ENCODE measurements at regions not wholly inside any gene's neighbourhood (a gene's known extent, or its start where the extent isn't known, plus 50 kb on each side); places are given as distances from the start of the nearest gene placed in this dataset.

DNA sequence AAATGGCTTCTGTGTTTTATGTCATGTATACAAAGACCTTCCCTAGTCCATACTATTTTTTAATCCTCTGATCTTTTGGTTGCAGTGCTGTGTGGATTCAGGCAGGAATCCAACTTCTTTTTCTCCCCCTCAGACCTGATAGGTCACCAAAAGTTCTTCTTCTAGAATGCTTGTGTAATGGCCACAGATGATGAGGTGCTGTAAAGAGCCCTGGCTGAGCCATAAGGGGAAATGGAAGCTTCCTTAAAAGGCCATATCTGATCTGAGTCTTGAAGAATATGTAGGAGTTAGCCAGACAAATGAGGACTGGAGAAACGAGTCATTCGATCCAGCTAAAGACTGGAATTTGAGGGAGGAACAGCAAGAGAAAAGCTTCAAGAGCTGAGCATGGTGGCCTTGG is 353.9 kb downstream of the PCNX1 start:
- TF ChIP-seq, protein P1, sequence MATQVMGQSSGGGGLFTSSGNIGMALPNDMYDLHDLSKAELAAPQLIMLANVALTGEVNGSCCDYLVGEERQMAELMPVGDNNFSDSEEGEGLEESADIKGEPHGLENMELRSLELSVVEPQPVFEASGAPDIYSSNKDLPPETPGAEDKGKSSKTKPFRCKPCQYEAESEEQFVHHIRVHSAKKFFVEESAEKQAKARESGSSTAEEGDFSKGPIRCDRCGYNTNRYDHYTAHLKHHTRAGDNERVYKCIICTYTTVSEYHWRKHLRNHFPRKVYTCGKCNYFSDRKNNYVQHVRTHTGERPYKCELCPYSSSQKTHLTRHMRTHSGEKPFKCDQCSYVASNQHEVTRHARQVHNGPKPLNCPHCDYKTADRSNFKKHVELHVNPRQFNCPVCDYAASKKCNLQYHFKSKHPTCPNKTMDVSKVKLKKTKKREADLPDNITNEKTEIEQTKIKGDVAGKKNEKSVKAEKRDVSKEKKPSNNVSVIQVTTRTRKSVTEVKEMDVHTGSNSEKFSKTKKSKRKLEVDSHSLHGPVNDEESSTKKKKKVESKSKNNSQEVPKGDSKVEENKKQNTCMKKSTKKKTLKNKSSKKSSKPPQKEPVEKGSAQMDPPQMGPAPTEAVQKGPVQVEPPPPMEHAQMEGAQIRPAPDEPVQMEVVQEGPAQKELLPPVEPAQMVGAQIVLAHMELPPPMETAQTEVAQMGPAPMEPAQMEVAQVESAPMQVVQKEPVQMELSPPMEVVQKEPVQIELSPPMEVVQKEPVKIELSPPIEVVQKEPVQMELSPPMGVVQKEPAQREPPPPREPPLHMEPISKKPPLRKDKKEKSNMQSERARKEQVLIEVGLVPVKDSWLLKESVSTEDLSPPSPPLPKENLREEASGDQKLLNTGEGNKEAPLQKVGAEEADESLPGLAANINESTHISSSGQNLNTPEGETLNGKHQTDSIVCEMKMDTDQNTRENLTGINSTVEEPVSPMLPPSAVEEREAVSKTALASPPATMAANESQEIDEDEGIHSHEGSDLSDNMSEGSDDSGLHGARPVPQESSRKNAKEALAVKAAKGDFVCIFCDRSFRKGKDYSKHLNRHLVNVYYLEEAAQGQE (IDR thresholded peaks at IDR 0.05; ENCODE audit: insufficient read depth in 1 of 2, low read depth in 2 of 2, low read length in 2 of 2): no peak
- no peak for TF ChIP-seq SIN3A (IDR thresholded peaks at IDR 0.05; ENCODE audit: borderline replicate concordance, insufficient read depth, low read length)
- TF ChIP-seq FOXP2 (optimal IDR thresholded peaks at IDR 0.05; ENCODE audit: borderline replicate concordance, extremely low read depth, extremely low read length, insufficient read depth): no peak
- no peak for TF ChIP-seq TAF1 (IDR thresholded peaks at IDR 0.05; ENCODE audit: borderline replicate concordance, insufficient read depth, low read length)

DNA sequence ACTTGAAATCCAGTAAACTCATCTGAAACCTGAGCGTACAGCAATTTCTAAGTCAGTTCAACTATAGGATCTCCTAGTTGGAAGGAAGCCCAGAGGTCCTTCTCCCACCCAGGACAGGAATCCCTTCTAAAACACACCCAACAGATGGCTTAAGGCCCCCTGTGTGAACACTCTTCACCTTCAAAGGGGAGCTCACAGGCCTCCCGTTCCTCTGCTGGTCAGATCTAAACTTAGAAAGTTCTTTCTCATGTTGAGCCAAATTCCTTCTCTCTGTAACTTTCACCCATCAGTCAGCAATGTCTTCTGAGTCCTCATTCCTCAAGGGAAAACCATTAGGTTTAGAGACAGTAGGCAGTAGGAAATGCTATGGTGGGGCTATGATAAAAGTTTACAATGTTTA is 355.2 kb downstream of the PCNX1 start:
- TF ChIP-seq, protein P1 (IDR thresholded peaks at IDR 0.05; ENCODE audit: insufficient read depth in 1 of 2, low read depth in 2 of 2, low read length in 2 of 2): no peak
- TF ChIP-seq FOXP2 (optimal IDR thresholded peaks at IDR 0.05; ENCODE audit: borderline replicate concordance, extremely low read depth, extremely low read length, insufficient read depth) (no peak), SIN3A (IDR thresholded peaks at IDR 0.05; ENCODE audit: borderline replicate concordance, insufficient read depth, low read length) (no peak), POLR2AphosphoS5 (IDR thresholded peaks at IDR 0.05; ENCODE audit: low read depth, low read length) (no peak)

DNA sequence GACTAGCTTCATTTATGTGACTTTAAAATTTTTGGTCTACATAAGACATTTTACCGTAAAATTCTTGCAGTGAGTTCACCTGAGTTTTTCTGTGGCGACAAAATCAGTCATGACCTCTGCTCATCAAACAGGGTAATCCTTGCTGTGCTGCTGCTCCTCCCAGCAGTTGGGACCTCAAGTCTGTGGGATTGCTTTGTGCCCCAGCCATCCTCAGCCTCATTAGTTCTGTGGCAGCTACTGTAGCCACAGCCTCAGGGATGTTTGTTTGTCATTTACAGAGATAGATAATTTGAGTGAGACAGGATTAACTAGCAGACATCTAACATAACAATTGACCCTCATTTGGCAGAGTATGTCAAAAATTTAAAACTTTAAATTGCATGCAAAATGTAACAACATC is 357.0 kb downstream of the PCNX1 start:
- no peak for TF ChIP-seq POLR2AphosphoS5 (IDR thresholded peaks at IDR 0.05; ENCODE audit: low read depth, low read length)
- TF ChIP-seq SIN3A (IDR thresholded peaks at IDR 0.05; ENCODE audit: borderline replicate concordance, insufficient read depth, low read length): no peak
- no peak for TF ChIP-seq FOXP2 (optimal IDR thresholded peaks at IDR 0.05; ENCODE audit: borderline replicate concordance, extremely low read depth, extremely low read length, insufficient read depth)
- TF ChIP-seq, protein P1 (IDR thresholded peaks at IDR 0.05; ENCODE audit: insufficient read depth in 1 of 2, low read depth in 2 of 2, low read length in 2 of 2): no peak
- TF ChIP-seq TAF1 (IDR thresholded peaks at IDR 0.05; ENCODE audit: borderline replicate concordance, insufficient read depth, low read length): no peak

DNA sequence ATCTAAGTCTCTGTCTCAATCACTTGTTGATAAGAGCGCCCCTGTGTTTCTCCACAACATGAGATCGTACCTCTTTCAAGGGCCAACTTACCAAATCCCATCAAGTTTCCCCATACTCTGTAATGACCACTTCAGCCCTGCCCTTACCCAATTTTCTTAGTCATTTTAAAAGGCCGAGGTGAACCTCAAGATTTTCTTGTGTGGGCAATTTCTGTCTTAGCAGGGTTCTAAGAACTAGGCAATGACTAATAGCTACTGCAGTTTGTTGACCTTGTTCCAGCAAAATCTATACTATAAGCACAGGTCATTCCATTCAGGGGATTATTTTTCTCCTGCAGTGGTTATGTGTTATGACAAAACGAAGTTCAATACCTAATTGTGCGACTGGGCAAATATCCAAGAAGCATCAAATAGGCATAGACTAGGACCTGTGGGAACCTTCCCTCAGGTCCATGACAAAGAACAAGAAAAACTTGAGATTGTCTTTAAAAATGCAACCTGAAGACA is 359.8 kb downstream of the PCNX1 start:
- TF ChIP-seq, protein P1 (IDR thresholded peaks at IDR 0.05; ENCODE audit: insufficient read depth in 1 of 2, low read depth in 2 of 2, low read length in 2 of 2): no peak
- TF ChIP-seq POLR2AphosphoS5 (IDR thresholded peaks at IDR 0.05; ENCODE audit: low read depth, low read length) (no peak), TAF1 (IDR thresholded peaks at IDR 0.05; ENCODE audit: borderline replicate concordance, insufficient read depth, low read length) (no peak), FOXP2 (optimal IDR thresholded peaks at IDR 0.05; ENCODE audit: borderline replicate concordance, extremely low read depth, extremely low read length, insufficient read depth) (no peak), SIN3A (IDR thresholded peaks at IDR 0.05; ENCODE audit: borderline replicate concordance, insufficient read depth, low read length) (no peak)

DNA sequence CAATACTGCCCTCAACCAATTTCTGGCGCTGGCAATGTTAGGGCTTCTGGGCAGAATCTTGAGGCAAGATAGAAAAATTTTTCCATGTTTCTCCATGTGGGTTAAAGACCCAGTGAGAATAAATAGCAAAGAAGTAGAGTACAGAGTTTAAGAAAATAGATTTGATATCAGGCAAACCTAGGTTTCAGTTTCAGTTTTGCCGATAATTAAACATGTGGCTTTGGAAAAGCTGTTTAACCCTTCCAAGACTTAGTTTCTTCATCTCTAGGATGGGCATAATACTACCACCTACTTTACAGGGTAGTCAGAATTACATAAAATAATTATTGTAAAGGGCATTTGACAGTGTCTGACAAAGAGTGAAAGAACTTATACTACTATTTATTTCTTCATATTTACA is 360.4 kb downstream of the PCNX1 start:
- TF ChIP-seq FOXP2 (optimal IDR thresholded peaks at IDR 0.05; ENCODE audit: borderline replicate concordance, extremely low read depth, extremely low read length, insufficient read depth) (no peak), TAF1 (IDR thresholded peaks at IDR 0.05; ENCODE audit: borderline replicate concordance, insufficient read depth, low read length) (no peak), POLR2AphosphoS5 (IDR thresholded peaks at IDR 0.05; ENCODE audit: low read depth, low read length) (no peak), SIN3A (IDR thresholded peaks at IDR 0.05; ENCODE audit: borderline replicate concordance, insufficient read depth, low read length) (no peak)
- TF ChIP-seq, protein P1 (IDR thresholded peaks at IDR 0.05; ENCODE audit: insufficient read depth in 1 of 2, low read depth in 2 of 2, low read length in 2 of 2): no peak
